Stimulated activated CD8-positive, alpha-beta memory T cell treated with anti-CD3 and anti-CD28 coated beads, Interleukin-12 subunit alpha, Interleukin-12 subunit beta, amount 100 ng/mL, for 4 hours (primary cell): ENCODE measurements at regions not wholly inside any gene's neighbourhood (a gene's known extent, or its start where the extent isn't known, plus 50 kb on each side); places are given as distances from the start of the nearest gene placed in this dataset.

Experiments used
- DNase-seq: peaks from one replicate; pipeline ENCODE4 v3.0.0-alpha.2; 2020; ENCODE audit warnings: low read depth

- no peak for DNase-seq
Observed at GRCh38 chr5:99724732-99725290, 796.0 kb upstream of the CHD1 start.

- DNase-seq: no peak
Observed at GRCh38 chr5:99721506-99721905, 792.7 kb upstream of the CHD1 start.

- no peak for DNase-seq
Observed at GRCh38 chr5:99715921-99716320, 787.1 kb upstream of the CHD1 start.

GRCh38 chr5:99706160-99706559 is 777.4 kb upstream of the CHD1 start:
- no peak for DNase-seq

- no peak for DNase-seq
Observed at GRCh38 chr5:99702565-99702964, 773.8 kb upstream of the CHD1 start.

- no peak for DNase-seq
Observed at GRCh38 chr5:99694884-99695283, 766.1 kb upstream of the CHD1 start.

- no peak for DNase-seq
Observed at GRCh38 chr5:99686538-99686937, 757.7 kb upstream of the CHD1 start.

- DNase-seq: no peak
Observed at GRCh38 chr5:99675974-99676373, 747.2 kb upstream of the CHD1 start.

- no peak for DNase-seq
Observed at GRCh38 chr5:99674101-99674500, 745.3 kb upstream of the CHD1 start.

GRCh38 chr5:99664972-99665371 is 736.2 kb upstream of the CHD1 start:
- DNase-seq: no peak

GRCh38 chr5:99651298-99651697 is 722.5 kb upstream of the CHD1 start:
- DNase-seq: no peak

- DNase-seq: no peak
Observed at GRCh38 chr5:99646011-99646647, 717.3 kb upstream of the CHD1 start.

GRCh38 chr5:99644822-99645221 is 716.0 kb upstream of the CHD1 start:
- no peak for DNase-seq

- DNase-seq: no peak
Observed at GRCh38 chr5:99640646-99641045, 711.8 kb upstream of the CHD1 start.

GRCh38 chr5:99639905-99640304 is 711.1 kb upstream of the CHD1 start:
- DNase-seq: no peak

GRCh38 chr5:99636663-99637062 is 707.9 kb upstream of the CHD1 start:
- DNase-seq: no peak

- no peak for DNase-seq
Observed at GRCh38 chr5:99621772-99622681, 693.2 kb upstream of the CHD1 start.

- DNase-seq: no peak
Observed at GRCh38 chr5:99617335-99617734, 688.5 kb upstream of the CHD1 start.

GRCh38 chr5:99614888-99615287 is 686.1 kb upstream of the CHD1 start:
- DNase-seq: no peak

- no peak for DNase-seq
Observed at GRCh38 chr5:99607124-99607523, 678.3 kb upstream of the CHD1 start.

- no peak for DNase-seq
Observed at GRCh38 chr5:99605904-99606303, 677.1 kb upstream of the CHD1 start.

GRCh38 chr5:99600952-99601351 is 672.1 kb upstream of the CHD1 start:
- no peak for DNase-seq

GRCh38 chr5:99590806-99591205 is 662.0 kb upstream of the CHD1 start:
- DNase-seq: no peak
